H1 (cell line): ENCODE measurements at regions not wholly inside any gene's neighbourhood (a gene's known extent, or its start where the extent isn't known, plus 50 kb on each side); places are given as distances from the start of the nearest gene placed in this dataset.
A peak's percentile ranks its signal among the peaks of the same experiment; 100 is the strongest.
"Not testable (repeated sequence)": the region's sequence is repeated elsewhere in the genome, so short reads cannot be mapped to it uniquely, and the experiment has no call there.

Experiments used
- CTCF ChIA-PET: fragments of 300-600 bp; sonication (Branson Sonifier 250); formaldehyde crosslinking; loops from one replicate; lab custom pipeline; 2021; ENCODE audit not compliant: partially characterized antibody; lab: Charles Lee
- POLR2A ChIA-PET: fragments of 300-600 bp; sonication (Branson Sonifier 250); formaldehyde crosslinking; loops from one replicate; lab custom pipeline; 2021; ENCODE audit warnings: inconsistent platforms; ENCODE audit not compliant: partially characterized antibody; lab: Charles Lee
- DNase-seq, 2 experiments: peaks; one replicate each; pipeline versions ENCODE4 v3.0.0 to v3.0.0-alpha.2; 2010 to 2022; ENCODE audit warnings: low spot score in 2 of 2, low read depth in 1 of 2, mixed read lengths in 1 of 2
- FAIRE-seq: peaks from 2 replicates; lab custom pipeline; 2011; peaks lifted over from hg19 to GRCh38; lab: Jason Lieb, UNC
- H2AFZ ChIP-seq: 2 replicates; pipeline ENCODE4 v1.8.1; 2012; ENCODE audit warnings: low read length, inconsistent platforms
- H2AK5ac ChIP-seq: 2 replicates; pipeline ENCODE4 v1.6.1; 2013; ENCODE audit warnings: low read depth, low read length
- H2BK120ac ChIP-seq: replicated peaks from 2 replicates; pipeline ENCODE3; 2013; ENCODE audit warnings: low read depth, low read length, inconsistent platforms
- H2BK12ac ChIP-seq: 2 replicates; pipeline ENCODE4 v1.6.1; 2013; ENCODE audit warnings: low read depth, low read length
- H2BK15ac ChIP-seq: 2 replicates; pipeline ENCODE4 v1.6.1; 2013; ENCODE audit warnings: low read length
- H2BK20ac ChIP-seq: 2 replicates; pipeline ENCODE4 v1.6.1; 2013; ENCODE audit warnings: low read length
- H2BK5ac ChIP-seq: 2 replicates; pipeline ENCODE4 v1.6.1; 2013; ENCODE audit warnings: low read depth, low read length
- H3K14ac ChIP-seq: 2 replicates; pipeline ENCODE4 v1.6.1; 2013; ENCODE audit warnings: inconsistent platforms; ENCODE audit not compliant: insufficient read length
- H3K18ac ChIP-seq: 2 replicates; pipeline ENCODE4 v1.6.1; 2013; ENCODE audit warnings: low read length; ENCODE audit errors: extremely low read depth
- H3K23ac ChIP-seq: 2 replicates; pipeline ENCODE4 v1.6.1; 2013; ENCODE audit warnings: inconsistent platforms; ENCODE audit not compliant: insufficient read length
- H3K23me2 ChIP-seq: 2 replicates; pipeline ENCODE4 v1.6.1; 2013; ENCODE audit warnings: low read depth, low read length
- H3K27ac ChIP-seq: 2 replicates; pipeline ENCODE4 v1.6.1; 2011; ENCODE audit warnings: low read depth, low read length, inconsistent platforms
- H3K27me3 ChIP-seq, 4 experiments: replicated peaks in 1 of 4; 1 replicate in 1 of 4; 2 replicates in 3 of 4; pipeline versions ENCODE4 v1.6.1 to v1.8.1; 2011 to 2013; ENCODE audit warnings: low read length in 3 of 4, mild to moderate bottlenecking in 3 of 4, inconsistent platforms in 2 of 4, mixed read lengths in 2 of 4, moderate library complexity in 1 of 4; ENCODE audit not compliant: control insufficient read depth in 3 of 4, insufficient read depth in 3 of 4; ENCODE audit errors: extremely low read depth in 1 of 4
- H3K36me3 ChIP-seq, 4 experiments: 2 replicates each; pipeline versions ENCODE4 v1.6.1 to v1.8.1; 2011 to 2013; ENCODE audit warnings: mild to moderate bottlenecking in 4 of 4, low read length in 3 of 4, moderate library complexity in 2 of 4, control low read depth in 1 of 4, inconsistent platforms in 1 of 4; ENCODE audit not compliant: insufficient read depth in 4 of 4, control insufficient read depth in 2 of 4
- H3K4ac ChIP-seq: replicated peaks from 2 replicates; pipeline ENCODE3; 2013; ENCODE audit warnings: low read length, low read depth, mixed read lengths, inconsistent platforms; ENCODE audit not compliant: insufficient read length
- H3K4me1 ChIP-seq, 4 experiments: replicated peaks in 1 of 4; 1 replicate in 1 of 4; 2 replicates in 3 of 4; pipeline versions ENCODE4 v1.6.1 to v1.8.1; 2011 to 2013; ENCODE audit warnings: low read length in 3 of 4, inconsistent platforms in 2 of 4, mixed read lengths in 1 of 4; ENCODE audit not compliant: insufficient read depth in 4 of 4, control insufficient read depth in 3 of 4
- H3K4me2 ChIP-seq, 2 experiments: 2 replicates each; pipeline versions ENCODE4 v1.6.1 to v1.8.1; 2011 to 2013; ENCODE audit warnings: low read depth in 2 of 2, low read length in 2 of 2, control low read depth in 1 of 2, inconsistent platforms in 1 of 2, mild to moderate bottlenecking in 1 of 2; ENCODE audit not compliant: insufficient read depth in 1 of 2
- H3K4me3 ChIP-seq, 4 experiments: fragments of 200-600, 300-600 bp in 1 of 4; sonication (generic), shearing (Covaris generic), sonication (Bioruptor Twin) in 1 of 4; 2 replicates each; pipeline versions ENCODE4 v1.5.1 to v1.8.1; 2011 to 2016; ENCODE audit warnings: low read length in 4 of 4, low read depth in 3 of 4, control low read depth in 2 of 4, inconsistent platforms in 2 of 4, mild to moderate bottlenecking in 2 of 4, mixed read lengths in 1 of 4, moderate library complexity in 1 of 4; ENCODE audit not compliant: insufficient read depth in 2 of 4; ENCODE audit errors: extremely low read depth in 1 of 4
- H3K56ac ChIP-seq: replicated peaks from 2 replicates; pipeline ENCODE3; 2013; ENCODE audit warnings: low read depth, mild to moderate bottlenecking, mixed read lengths, low read length, inconsistent platforms; ENCODE audit not compliant: insufficient read length
- H3K79me1 ChIP-seq: 2 replicates; pipeline ENCODE4 v1.6.1; 2013; ENCODE audit warnings: low read depth, low read length, control low read depth
- H3K79me2 ChIP-seq, 2 experiments: 2 replicates each; pipeline versions ENCODE4 v1.6.1 to v1.8.1; 2012 to 2013; ENCODE audit warnings: low read length in 2 of 2, mild to moderate bottlenecking in 2 of 2, inconsistent platforms in 1 of 2; ENCODE audit not compliant: insufficient read depth in 2 of 2, control insufficient read depth in 1 of 2
- H3K9ac ChIP-seq, 4 experiments: replicated peaks in 1 of 4; 1 replicate in 1 of 4; 2 replicates in 3 of 4; pipeline versions ENCODE4 v1.6.1 to v1.8.1; 2011 to 2013; ENCODE audit warnings: low read depth in 3 of 4, low read length in 3 of 4, control low read depth in 2 of 4, mild to moderate bottlenecking in 2 of 4, moderate library complexity in 2 of 4, inconsistent platforms in 1 of 4; ENCODE audit errors: extremely low read depth in 1 of 4
- H3K9me3 ChIP-seq, 2 experiments: 2 replicates each; pipeline versions ENCODE4 v1.6.1 to v1.8.1; 2012 to 2013; ENCODE audit warnings: mild to moderate bottlenecking in 2 of 2, moderate library complexity in 2 of 2, control low read depth in 1 of 2, inconsistent platforms in 1 of 2, low read depth in 1 of 2, low read length in 1 of 2, mixed read lengths in 1 of 2; ENCODE audit not compliant: insufficient read depth in 2 of 2
- H4K20me1 ChIP-seq, 2 experiments: replicated peaks in 1 of 2; 2 replicates each; pipeline versions ENCODE3 to v1.8.1; 2011 to 2013; ENCODE audit warnings: inconsistent platforms in 2 of 2, low read length in 2 of 2, mild to moderate bottlenecking in 1 of 2; ENCODE audit not compliant: insufficient read depth in 2 of 2, control insufficient read depth in 1 of 2
- H4K5ac ChIP-seq: 2 replicates; pipeline ENCODE4 v1.6.1; 2013; ENCODE audit warnings: low read length, low read depth, mixed read lengths, inconsistent platforms; ENCODE audit not compliant: insufficient read length
- H4K8ac ChIP-seq: 2 replicates; pipeline ENCODE4 v1.8.0; 2013; ENCODE audit warnings: mild to moderate bottlenecking, moderate library complexity, low read length, inconsistent platforms; ENCODE audit not compliant: insufficient read depth; ENCODE audit errors: extremely low read depth
- H4K91ac ChIP-seq: replicated peaks from 2 replicates; pipeline ENCODE3; 2013; ENCODE audit warnings: low read length, mixed read lengths, inconsistent platforms; ENCODE audit not compliant: insufficient read length
- E2F6 ChIP-seq: IDR thresholded peaks from 2 replicates; pipeline ENCODE4 v1.6.1; 2012; ENCODE audit warnings: inconsistent platforms
- WGBS, 2 experiments: shearing (Covaris generic) in 1 of 2; methylation state at CpG; one replicate each; pipeline versions ENCODE4 v1.1.6 to v1.1.7; 2013 to 2015; ENCODE audit warnings: low lambda C conversion rate in 2 of 2, mixed read lengths in 2 of 2, inconsistent platforms in 1 of 2, low coverage in 1 of 2, missing lambda C conversion rate in 1 of 2; ENCODE audit not compliant: insufficient replicate concordance in 2 of 2, insufficient coverage in 1 of 2, insufficient read length in 1 of 2; ENCODE audit errors: extremely low coverage in 1 of 2, missing lambda C conversion rate in 1 of 2; 5-methylcytosine and 5-hydroxymethylcytosine counted together

DNA sequence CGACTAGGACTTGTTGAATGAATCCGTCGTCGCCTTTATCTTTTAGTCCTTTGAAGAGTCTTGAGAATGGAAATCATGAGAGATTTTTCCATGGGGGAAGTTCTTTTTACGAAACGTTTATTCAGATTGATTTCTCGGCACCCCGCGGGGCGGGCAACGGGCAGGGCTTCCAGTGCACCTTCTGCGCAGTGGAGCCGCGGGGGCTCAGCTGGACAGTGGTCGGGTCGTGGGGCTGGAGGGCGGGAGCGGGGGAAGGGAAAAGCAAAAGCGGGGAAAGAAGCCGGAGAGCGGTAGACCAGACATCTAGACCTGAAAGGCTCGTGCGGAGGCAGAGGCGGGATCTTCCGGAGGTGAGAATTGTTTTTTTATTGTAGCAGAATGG, 103.0 kb downstream of the NBPF11 start:
- H2AFZ ChIP-seq, H3K4ac ChIP-seq, H3K4me1 ChIP-seq, H3K79me1 ChIP-seq, CTCF ChIA-PET, H2BK120ac ChIP-seq, H3K23ac ChIP-seq, H2BK12ac ChIP-seq, H3K14ac ChIP-seq, H3K27ac ChIP-seq, H2BK15ac ChIP-seq, H3K9me3 ChIP-seq, H2BK5ac ChIP-seq, H3K36me3 ChIP-seq, H3K9ac ChIP-seq, H3K27me3 ChIP-seq, H3K79me2 ChIP-seq, H4K8ac ChIP-seq, H2AK5ac ChIP-seq, H4K20me1 ChIP-seq, H3K23me2 ChIP-seq, H2BK20ac ChIP-seq, H3K18ac ChIP-seq, H4K91ac ChIP-seq, H4K5ac ChIP-seq, FAIRE-seq, H3K56ac ChIP-seq: not testable (repeated sequence)
- TF ChIP-seq E2F6: peak; percentile 37; the same call in 1 of the 2 replicates
- WGBS, 2 experiments: 2% methylated on average over 17 of the region's 25 CpGs; no CpG with 5 or more reads in 1 of the 2 experiments
- peak in 1 of 2 experiments; percentile 62 for DNase-seq
- Histone ChIP-seq H3K4me2 (peak overlapping the region; percentile 49 to 56; a peak in 3 of 4 replicates), H3K4me3 (peak overlapping the region; percentile 32 to 63 (median 45))
- POLR2A ChIA-PET: interaction anchor here (1.4 kb wide), 1 partner anchor 11 kb away, joined by 3 read pairs; no protein-coding TSS in a partner anchor
